HCT116 (cell line): ENCODE measurements at regions not wholly inside any gene's neighbourhood (a gene's known extent, or its start where the extent isn't known, plus 50 kb on each side); places are given as distances from the start of the nearest gene placed in this dataset.

Experiments used
- ATAC-seq: fragments of 200-7000 bp; cut with Tn5 transposase; 2 replicates; pipeline ENCODE4 v1.9.1; 2020; ENCODE audit warnings: mild to moderate bottlenecking, moderate library complexity
- BruUV-seq: library from RNA; stranded (reverse); fragments of 400-500 nt; replicated peaks from 2 replicates; lab custom pipeline; 2021; lab: Mats Ljungman, UMichigan
- CTCF ChIA-PET: fragments of 300-600 bp; sonication (Branson Sonifier 250); formaldehyde crosslinking; loops from one replicate; lab custom pipeline; 2021; ENCODE audit warnings: antibody characterized with exemption; lab: Charles Lee
- POLR2A ChIA-PET: fragments of 300-600, 350-600 bp; sonication (Branson Sonifier 250); formaldehyde crosslinking; loops from one replicate; lab custom pipeline; 2021; ENCODE audit warnings: antibody characterized with exemption; lab: Charles Lee
- RAD21 ChIA-PET, 2 experiments: fragments of 300-600 bp; sonication (Branson Sonifier 250); formaldehyde crosslinking; loops; one replicate each; lab custom pipeline; 2023; ENCODE audit warnings: low total read pairs in 2 of 2; ENCODE audit not compliant: uncharacterized antibody in 2 of 2, unreplicated experiment in 2 of 2, low non-redundant PET in 1 of 2; lab: Charles Lee
- DNase-seq: peaks from one replicate; pipeline ENCODE4 v3.0.0-alpha.2; 2010; ENCODE audit warnings: low read depth, low spot score
- H2AFZ ChIP-seq: fragments of 200-600 bp; shearing (Covaris generic), sonication (generic); 2 replicates; pipeline ENCODE4 v1.6.1; 2017; ENCODE audit warnings: low read depth, mixed run types, mixed read lengths, antibody characterized with exemption, low read length; ENCODE audit not compliant: poor library complexity, severe bottlenecking
- H3K27ac ChIP-seq: 2 replicates; pipeline ENCODE4 v1.5.1; 2012; ENCODE audit warnings: low read depth, low read length
- H3K27me3 ChIP-seq: fragments of 200-600 bp; sonication (generic); 2 replicates; pipeline ENCODE4 v1.6.1; 2016; ENCODE audit warnings: mixed run types, low read length, mixed read lengths; ENCODE audit not compliant: insufficient read depth
- H3K36me3 ChIP-seq, 2 experiments: fragments of 200-500 bp in 1 of 2; fragments of 200-600 bp in 1 of 2; sonication (Bioruptor generic) in 1 of 2; sonication (generic) in 1 of 2; 2 replicates each; pipeline versions ENCODE4 v1.5.1 to v1.6.1; 2014 to 2016; ENCODE audit warnings: low read length in 2 of 2, inconsistent platforms in 1 of 2, mixed read lengths in 1 of 2, mixed run types in 1 of 2; ENCODE audit not compliant: insufficient read depth in 2 of 2, control insufficient read depth in 1 of 2
- H3K4me1 ChIP-seq, 2 experiments: fragments of 200-600 bp in 1 of 2; sonication (generic) in 1 of 2; 2 replicates each; pipeline versions ENCODE4 v1.5.1 to v1.6.1; 2012 to 2017; ENCODE audit warnings: low read length in 2 of 2, inconsistent platforms in 1 of 2, mild to moderate bottlenecking in 1 of 2, mixed read lengths in 1 of 2, mixed run types in 1 of 2, moderate library complexity in 1 of 2; ENCODE audit not compliant: insufficient read depth in 2 of 2, control insufficient read depth in 1 of 2
- H3K4me2 ChIP-seq: fragments of 200-600 bp; sonication (generic); 2 replicates; pipeline ENCODE4 v1.6.1; 2017; ENCODE audit warnings: mixed run types, low read length, mixed read lengths
- H3K4me3 ChIP-seq, 2 experiments: fragments of 200-600 bp in 1 of 2; sonication (generic) in 1 of 2; replicated peaks in 1 of 2; 2 replicates each; pipeline ENCODE4 v1.5.1; 2011 to 2016; ENCODE audit warnings: low read length in 2 of 2, control low read depth in 1 of 2, low read depth in 1 of 2, mild to moderate bottlenecking in 1 of 2, mixed read lengths in 1 of 2, mixed run types in 1 of 2
- H3K79me2 ChIP-seq: fragments of 200-600 bp; sonication (generic); 2 replicates; pipeline ENCODE4 v1.6.1; 2017; ENCODE audit warnings: mild to moderate bottlenecking, mixed run types, low read length, moderate library complexity, mixed read lengths; ENCODE audit not compliant: insufficient read depth
- H3K9ac ChIP-seq: fragments of 200-600 bp; sonication (generic); 2 replicates; pipeline ENCODE4 v1.6.1; 2016; ENCODE audit warnings: low read length, mixed read lengths
- H3K9me2 ChIP-seq: fragments of 200-600 bp; sonication (generic), shearing (Covaris generic); 2 replicates; pipeline ENCODE4 v1.6.1; 2017; ENCODE audit warnings: mixed run types, mild to moderate bottlenecking, moderate library complexity; ENCODE audit not compliant: insufficient read depth
- H3K9me3 ChIP-seq, 2 experiments: fragments of 200-500 bp in 1 of 2; fragments of 200-600 bp in 1 of 2; sonication (Bioruptor generic) in 1 of 2; sonication (generic) in 1 of 2; 2 replicates each; pipeline ENCODE4 v1.6.1; 2014 to 2017; ENCODE audit warnings: low read length in 2 of 2, mixed read lengths in 2 of 2, inconsistent platforms in 1 of 2, low read depth in 1 of 2, mild to moderate bottlenecking in 1 of 2, mixed run types in 1 of 2, moderate library complexity in 1 of 2; ENCODE audit not compliant: control insufficient read depth in 1 of 2, insufficient read depth in 1 of 2
- H4K20me1 ChIP-seq: fragments of 200-600 bp; sonication (generic), shearing (Covaris generic); 2 replicates; pipeline ENCODE4 v1.6.1; 2017; ENCODE audit warnings: mixed run types, mild to moderate bottlenecking, moderate library complexity; ENCODE audit not compliant: insufficient read depth
- CBX3 ChIP-seq: IDR thresholded peaks from 2 replicates; pipeline ENCODE4 v1.6.1; 2012; ENCODE audit warnings: low read depth
- FOSL1 ChIP-seq: IDR thresholded peaks from 2 replicates; pipeline ENCODE4 v1.6.1; 2012; ENCODE audit warnings: low read depth
- RAD21 ChIP-seq: IDR thresholded peaks from 2 replicates; pipeline ENCODE4 v1.6.1; 2012; ENCODE audit warnings: low read depth, mild to moderate bottlenecking
- TCF7L2 ChIP-seq: IDR thresholded peaks from 2 replicates; pipeline ENCODE4 v1.7.0; 2011; ENCODE audit warnings: borderline replicate concordance, inconsistent platforms; ENCODE audit not compliant: insufficient read depth, insufficient read length; ENCODE audit errors: extremely low read depth
- intact Hi-C: fragments of 100-400 bp; cut with micrococcal nuclease; formaldehyde crosslinking; loops from 2 replicates; pipeline ENCODE4 v1.10.0; 2022
- TF ChIP-seq, protein P1 (sequence below), 3 experiments: fragments of 200-600 bp in 1 of 3; sonication (generic) in 1 of 3; IDR thresholded peaks in 2 of 3; conservative IDR thresholded peaks in 1 of 3; 2 replicates each; pipeline ENCODE4 v1.5.1; 2012 to 2017; ENCODE audit warnings: low read depth in 2 of 3, low read length in 2 of 3, antibody characterized with exemption in 1 of 3, borderline replicate concordance in 1 of 3, control low read depth in 1 of 3, mild to moderate bottlenecking in 1 of 3, mixed read lengths in 1 of 3, mixed run types in 1 of 3, moderate library complexity in 1 of 3; ENCODE audit not compliant: insufficient read depth in 1 of 3
- TF ChIP-seq, protein P2 (sequence below): IDR thresholded peaks from 2 replicates; pipeline ENCODE4 v1.6.1; 2012; ENCODE audit warnings: low read depth

DNA sequence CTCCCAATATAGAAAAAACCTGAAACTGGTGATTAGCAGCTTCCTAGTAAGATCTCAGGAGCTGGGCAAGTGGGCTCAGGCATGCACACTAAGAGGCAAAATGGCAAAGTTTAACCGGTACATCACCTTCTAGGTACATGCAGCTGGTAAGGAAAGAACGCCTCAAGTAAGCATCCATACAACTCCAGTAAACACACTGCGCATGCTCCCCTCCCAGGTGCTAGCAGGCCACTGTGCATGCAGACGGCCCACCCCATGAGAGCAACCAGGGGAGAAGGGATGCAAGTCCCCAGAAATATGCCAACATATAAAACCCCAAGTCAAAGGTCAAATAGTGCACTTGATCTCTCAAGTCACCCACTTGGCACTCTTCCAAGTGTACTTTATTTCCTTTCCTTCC lies 228.6 kb upstream of the KIF2A start:
- Histone ChIP-seq H3K4me2 (no peak overlapping the region), H3K27ac (no peak overlapping the region), H4K20me1 (no peaks in the 10 kb centered on the region), H3K27me3 (peaks cover 50% of the 10 kb centered on the region), H3K4me3 (no peak overlapping the region), H3K9ac (no peak overlapping the region), H3K4me1 (peaks cover 9 to 15% of the 10 kb centered on the region in 2 experiments), H3K79me2 (no peaks in the 10 kb centered on the region), H3K36me3 (no peaks in the 10 kb centered on the region), H2AFZ (no peak overlapping the region), H3K9me2 (no peaks in the 10 kb centered on the region), H3K9me3 (no peaks in the 10 kb centered on the region)
- intact Hi-C loops = no loop called here
- TF ChIP-seq, protein P1, sequence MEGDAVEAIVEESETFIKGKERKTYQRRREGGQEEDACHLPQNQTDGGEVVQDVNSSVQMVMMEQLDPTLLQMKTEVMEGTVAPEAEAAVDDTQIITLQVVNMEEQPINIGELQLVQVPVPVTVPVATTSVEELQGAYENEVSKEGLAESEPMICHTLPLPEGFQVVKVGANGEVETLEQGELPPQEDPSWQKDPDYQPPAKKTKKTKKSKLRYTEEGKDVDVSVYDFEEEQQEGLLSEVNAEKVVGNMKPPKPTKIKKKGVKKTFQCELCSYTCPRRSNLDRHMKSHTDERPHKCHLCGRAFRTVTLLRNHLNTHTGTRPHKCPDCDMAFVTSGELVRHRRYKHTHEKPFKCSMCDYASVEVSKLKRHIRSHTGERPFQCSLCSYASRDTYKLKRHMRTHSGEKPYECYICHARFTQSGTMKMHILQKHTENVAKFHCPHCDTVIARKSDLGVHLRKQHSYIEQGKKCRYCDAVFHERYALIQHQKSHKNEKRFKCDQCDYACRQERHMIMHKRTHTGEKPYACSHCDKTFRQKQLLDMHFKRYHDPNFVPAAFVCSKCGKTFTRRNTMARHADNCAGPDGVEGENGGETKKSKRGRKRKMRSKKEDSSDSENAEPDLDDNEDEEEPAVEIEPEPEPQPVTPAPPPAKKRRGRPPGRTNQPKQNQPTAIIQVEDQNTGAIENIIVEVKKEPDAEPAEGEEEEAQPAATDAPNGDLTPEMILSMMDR (IDR thresholded peaks at IDR 0.05 in 2 of 3, conservative IDR thresholded peaks at IDR 0.05 in 1 of 3; ENCODE audit: borderline replicate concordance in 1 of 3, insufficient read depth in 1 of 3, low read depth in 2 of 3, low read length in 2 of 3) = no peak
- TF ChIP-seq RAD21 (no peak), TCF7L2 (no peak), CBX3 (no peak), FOSL1 (no peak)
- TF ChIP-seq, protein P2, sequence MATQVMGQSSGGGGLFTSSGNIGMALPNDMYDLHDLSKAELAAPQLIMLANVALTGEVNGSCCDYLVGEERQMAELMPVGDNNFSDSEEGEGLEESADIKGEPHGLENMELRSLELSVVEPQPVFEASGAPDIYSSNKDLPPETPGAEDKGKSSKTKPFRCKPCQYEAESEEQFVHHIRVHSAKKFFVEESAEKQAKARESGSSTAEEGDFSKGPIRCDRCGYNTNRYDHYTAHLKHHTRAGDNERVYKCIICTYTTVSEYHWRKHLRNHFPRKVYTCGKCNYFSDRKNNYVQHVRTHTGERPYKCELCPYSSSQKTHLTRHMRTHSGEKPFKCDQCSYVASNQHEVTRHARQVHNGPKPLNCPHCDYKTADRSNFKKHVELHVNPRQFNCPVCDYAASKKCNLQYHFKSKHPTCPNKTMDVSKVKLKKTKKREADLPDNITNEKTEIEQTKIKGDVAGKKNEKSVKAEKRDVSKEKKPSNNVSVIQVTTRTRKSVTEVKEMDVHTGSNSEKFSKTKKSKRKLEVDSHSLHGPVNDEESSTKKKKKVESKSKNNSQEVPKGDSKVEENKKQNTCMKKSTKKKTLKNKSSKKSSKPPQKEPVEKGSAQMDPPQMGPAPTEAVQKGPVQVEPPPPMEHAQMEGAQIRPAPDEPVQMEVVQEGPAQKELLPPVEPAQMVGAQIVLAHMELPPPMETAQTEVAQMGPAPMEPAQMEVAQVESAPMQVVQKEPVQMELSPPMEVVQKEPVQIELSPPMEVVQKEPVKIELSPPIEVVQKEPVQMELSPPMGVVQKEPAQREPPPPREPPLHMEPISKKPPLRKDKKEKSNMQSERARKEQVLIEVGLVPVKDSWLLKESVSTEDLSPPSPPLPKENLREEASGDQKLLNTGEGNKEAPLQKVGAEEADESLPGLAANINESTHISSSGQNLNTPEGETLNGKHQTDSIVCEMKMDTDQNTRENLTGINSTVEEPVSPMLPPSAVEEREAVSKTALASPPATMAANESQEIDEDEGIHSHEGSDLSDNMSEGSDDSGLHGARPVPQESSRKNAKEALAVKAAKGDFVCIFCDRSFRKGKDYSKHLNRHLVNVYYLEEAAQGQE = no peak
- no peak for DNase-seq
- ChIA-PET RAD21 (interaction anchor here in 1 of 2 experiments (0.6 kb wide), 1 partner anchor 36 kb away, joined by 3 read pairs; no protein-coding TSS in a partner anchor), CTCF (no interaction called here), POLR2A (no interaction called here)
- no TSS peak for BruUV-seq
- no peak for ATAC-seq
